Loucy (cell line): ENCODE measurements at regions not wholly inside any gene's neighbourhood (a gene's known extent, or its start where the extent isn't known, plus 50 kb on each side); places are given as distances from the start of the nearest gene placed in this dataset.

ENCODE experiments used
- CTCF ChIP-seq: fragments of 200-600 bp; sonication (generic); conservative IDR thresholded peaks from 2 replicates; pipeline ENCODE4 v1.5.1; 2014; ENCODE audit warnings: mild to moderate bottlenecking, antibody characterized with exemption, low read length
- EZH2phosphoT487 ChIP-seq: fragments of 200-600 bp; IDR thresholded peaks from 2 replicates; pipeline ENCODE4 v1.6.1; 2018; ENCODE audit warnings: antibody characterized with exemption, mild to moderate bottlenecking, moderate library complexity, borderline replicate concordance

DNA sequence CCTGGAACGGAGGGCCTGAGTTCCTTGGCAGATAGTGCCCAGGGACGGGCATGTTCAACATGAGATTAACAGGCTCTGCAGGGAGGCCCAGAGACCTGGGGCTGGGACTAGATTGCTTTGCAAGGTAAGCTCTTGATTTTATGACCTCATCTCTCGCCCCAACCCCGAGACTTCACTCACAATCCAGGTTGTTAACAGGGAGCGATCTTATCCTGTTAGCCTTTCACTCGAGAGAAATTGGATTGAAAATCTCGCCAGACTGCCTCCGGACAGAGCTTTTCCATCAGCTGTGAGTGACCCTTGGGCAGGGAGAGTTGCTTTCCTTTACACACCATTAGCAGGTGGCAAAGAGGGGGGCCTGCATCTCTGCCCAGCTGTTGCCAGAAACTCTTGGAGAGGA, 521.7 kb upstream of the EEF2KMT start:
- TF ChIP-seq CTCF (no peak), EZH2phosphoT487 (no peak)
